Neural progenitor cell (in vitro differentiated cells): ENCODE measurements at regions not wholly inside any gene's neighbourhood (a gene's known extent, or its start where the extent isn't known, plus 50 kb on each side); places are given as distances from the start of the nearest gene placed in this dataset.

Experiments
- DNase-seq: peaks from one replicate; pipeline ENCODE4 v3.0.0-alpha.2; 2016; ENCODE audit warnings: low spot score
- H2AFZ ChIP-seq: fragments of 200-600 bp; sonication (generic); replicated peaks from 2 replicates; pipeline ENCODE4 v1.6.1; 2016; ENCODE audit warnings: antibody characterized with exemption
- H3F3A ChIP-seq: fragments of 200-600 bp; sonication (generic); 2 replicates; pipeline ENCODE4 v1.6.1; 2016; ENCODE audit warnings: antibody characterized with exemption, low read depth
- H3K27ac ChIP-seq: fragments of 200-600 bp; sonication (generic); 2 replicates; pipeline ENCODE4 v1.5.1; 2016; ENCODE audit warnings: mild to moderate bottlenecking
- H3K27me3 ChIP-seq: fragments of 200-600 bp; sonication (generic); 2 replicates; pipeline ENCODE4 v1.6.1; 2016; ENCODE audit warnings: mild to moderate bottlenecking, moderate library complexity
- H3K36me3 ChIP-seq: fragments of 200-600 bp; sonication (generic); 2 replicates; pipeline ENCODE4 v1.5.1; 2016
- H3K4me1 ChIP-seq: fragments of 200-600 bp; sonication (generic); 2 replicates; pipeline ENCODE4 v1.6.1; 2016; ENCODE audit warnings: mixed run types
- H3K4me2 ChIP-seq: fragments of 200-600 bp; sonication (generic); 2 replicates; pipeline ENCODE4 v1.6.1; 2016
- H3K4me3 ChIP-seq: fragments of 200-600 bp; sonication (generic); 2 replicates; pipeline ENCODE4 v1.5.1; 2016
- H3K79me2 ChIP-seq: fragments of 200-600 bp; sonication (generic); 2 replicates; pipeline ENCODE4 v1.6.1; 2016; ENCODE audit warnings: low read depth
- H3K9ac ChIP-seq: fragments of 200-600 bp; sonication (generic); 2 replicates; pipeline ENCODE4 v1.6.1; 2016
- H3K9me3 ChIP-seq: fragments of 200-600 bp; sonication (generic); 2 replicates; pipeline ENCODE4 v1.5.1; 2016; ENCODE audit warnings: low read depth
- H4K20me1 ChIP-seq: fragments of 200-600 bp; sonication (generic); 2 replicates; pipeline ENCODE4 v1.6.1; 2016; ENCODE audit warnings: low read depth
- H3K27ac Mint-ChIP-seq: 3 replicates; pipeline ENCODE4 v1.8.0; 2021; ENCODE audit warnings: mixed read lengths
- H3K27me3 Mint-ChIP-seq: 2 replicates; pipeline ENCODE4 v1.8.0; 2022; ENCODE audit warnings: low read depth, mild to moderate bottlenecking, inconsistent platforms, moderate library complexity, mixed read lengths; ENCODE audit not compliant: insufficient read depth
- H3K36me3 Mint-ChIP-seq: 3 replicates; pipeline ENCODE4 v1.8.0; 2021; ENCODE audit warnings: mixed read lengths
- H3K4me1 Mint-ChIP-seq: 3 replicates; pipeline ENCODE4 v1.8.0; 2021; ENCODE audit warnings: mixed read lengths
- H3K4me3 Mint-ChIP-seq: 3 replicates; pipeline ENCODE4 v1.8.0; 2021; ENCODE audit warnings: mild to moderate bottlenecking, moderate library complexity, mixed read lengths
- H3K9me3 Mint-ChIP-seq: 3 replicates; pipeline ENCODE4 v1.8.0; 2020; ENCODE audit warnings: mixed read lengths
- EZH2 ChIP-seq: fragments of 200-600 bp; sonication (generic); IDR thresholded peaks from 2 replicates; pipeline ENCODE4 v1.6.1; 2017; ENCODE audit warnings: antibody characterized with exemption, mild to moderate bottlenecking, moderate library complexity
- EZH2phosphoT487 ChIP-seq: fragments of 200-600 bp; sonication (generic); IDR thresholded peaks from 2 replicates; pipeline ENCODE4 v1.6.1; 2017; ENCODE audit warnings: antibody characterized with exemption
- TF ChIP-seq, protein P1 (sequence below): fragments of 200-600 bp; sonication (generic); IDR thresholded peaks from 2 replicates; pipeline ENCODE4 v1.5.1; 2017; ENCODE audit warnings: antibody characterized with exemption, mild to moderate bottlenecking

DNA sequence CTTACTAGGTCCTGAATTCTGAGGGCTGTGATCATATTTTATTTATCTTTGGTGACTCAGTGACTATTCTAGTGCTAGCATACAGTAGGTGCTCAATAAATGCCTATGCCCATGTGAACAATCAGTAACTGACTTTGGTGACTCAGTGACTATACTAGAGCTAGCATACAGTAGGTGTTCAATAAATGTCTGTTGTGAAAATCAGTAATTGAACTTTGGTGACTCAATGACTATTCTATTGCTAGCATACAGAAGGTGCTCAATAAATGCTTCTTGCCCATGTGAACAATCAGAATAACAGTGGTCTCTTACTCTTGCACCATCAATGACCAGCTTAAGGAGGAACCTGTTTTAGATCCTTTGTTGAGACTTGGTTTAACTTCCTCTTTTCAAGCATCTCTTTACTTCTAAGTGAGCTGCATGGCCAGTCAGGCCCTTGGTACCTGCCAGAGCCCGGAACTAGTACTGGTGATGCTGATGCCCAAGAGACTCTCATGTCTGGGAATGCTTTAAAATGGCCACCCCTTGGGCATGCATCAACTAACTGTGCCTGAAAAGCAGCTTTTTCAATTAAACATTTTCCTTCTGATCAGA is 214.9 kb upstream of the SPRED2 start:
- H3K36me3 ChIP-seq, result no peaks in the 10 kb centered on the region
- H3F3A ChIP-seq, result no peaks in the 10 kb centered on the region
- Mint-ChIP-seq H3K4me3 (no peak overlapping the region), H3K4me1 (no peaks in the 10 kb centered on the region), H3K9me3 (no peaks in the 10 kb centered on the region), H3K27me3 (peaks cover 15% of the 10 kb centered on the region), H3K36me3 (no peaks in the 10 kb centered on the region), H3K27ac (no peak overlapping the region)
- H2AFZ ChIP-seq, result no peak overlapping the region
- H3K4me1 ChIP-seq, result no peaks in the 10 kb centered on the region
- TF ChIP-seq EZH2phosphoT487 (no peak), EZH2 (no peak)
- TF ChIP-seq, protein P1, sequence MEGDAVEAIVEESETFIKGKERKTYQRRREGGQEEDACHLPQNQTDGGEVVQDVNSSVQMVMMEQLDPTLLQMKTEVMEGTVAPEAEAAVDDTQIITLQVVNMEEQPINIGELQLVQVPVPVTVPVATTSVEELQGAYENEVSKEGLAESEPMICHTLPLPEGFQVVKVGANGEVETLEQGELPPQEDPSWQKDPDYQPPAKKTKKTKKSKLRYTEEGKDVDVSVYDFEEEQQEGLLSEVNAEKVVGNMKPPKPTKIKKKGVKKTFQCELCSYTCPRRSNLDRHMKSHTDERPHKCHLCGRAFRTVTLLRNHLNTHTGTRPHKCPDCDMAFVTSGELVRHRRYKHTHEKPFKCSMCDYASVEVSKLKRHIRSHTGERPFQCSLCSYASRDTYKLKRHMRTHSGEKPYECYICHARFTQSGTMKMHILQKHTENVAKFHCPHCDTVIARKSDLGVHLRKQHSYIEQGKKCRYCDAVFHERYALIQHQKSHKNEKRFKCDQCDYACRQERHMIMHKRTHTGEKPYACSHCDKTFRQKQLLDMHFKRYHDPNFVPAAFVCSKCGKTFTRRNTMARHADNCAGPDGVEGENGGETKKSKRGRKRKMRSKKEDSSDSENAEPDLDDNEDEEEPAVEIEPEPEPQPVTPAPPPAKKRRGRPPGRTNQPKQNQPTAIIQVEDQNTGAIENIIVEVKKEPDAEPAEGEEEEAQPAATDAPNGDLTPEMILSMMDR, result no peak
- no peak overlapping the region for H3K4me3 ChIP-seq
- H3K27ac ChIP-seq, result no peak overlapping the region
- no peak overlapping the region for H3K4me2 ChIP-seq
- no peak overlapping the region for H3K9ac ChIP-seq
- no peaks in the 10 kb centered on the region for H3K27me3 ChIP-seq
- no peaks in the 10 kb centered on the region for H3K79me2 ChIP-seq
- DNase-seq, result no peak
- no peaks in the 10 kb centered on the region for H4K20me1 ChIP-seq
- no peaks in the 10 kb centered on the region for H3K9me3 ChIP-seq

DNA sequence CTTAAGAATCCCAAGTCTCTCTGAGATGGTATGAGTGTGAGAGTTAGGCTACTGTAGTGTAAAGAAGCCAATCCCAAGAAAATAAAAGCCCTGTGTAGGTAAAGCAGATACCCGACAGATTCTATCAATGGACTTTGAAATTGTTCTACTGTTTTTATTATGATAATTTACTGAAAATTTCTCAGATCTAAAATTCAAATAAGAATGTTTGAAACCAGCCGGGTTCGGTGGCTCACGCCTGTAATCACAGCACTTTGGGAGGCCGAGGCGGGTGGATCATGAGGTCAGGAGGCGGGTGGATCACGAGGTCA is 208.3 kb upstream of the SPRED2 start:
- Histone ChIP-seq H3K4me2 (no peak overlapping the region), H3K4me3 (no peak overlapping the region), H3K4me1 (no peaks in the 10 kb centered on the region), H3K9ac (no peak overlapping the region), H3K27ac (no peak overlapping the region), H3K27me3 (no peaks in the 10 kb centered on the region), H3F3A (no peaks in the 10 kb centered on the region), H4K20me1 (no peaks in the 10 kb centered on the region), H3K36me3 (no peaks in the 10 kb centered on the region), H3K79me2 (no peaks in the 10 kb centered on the region), H3K9me3 (no peaks in the 10 kb centered on the region), H2AFZ (no peak overlapping the region)
- peaks cover 14% of the 10 kb centered on the region for H3K4me1 Mint-ChIP-seq
- H3K4me3 Mint-ChIP-seq, result no peak overlapping the region
- H3K36me3 Mint-ChIP-seq, result no peaks in the 10 kb centered on the region
- H3K27ac Mint-ChIP-seq, result no peak overlapping the region
- TF ChIP-seq EZH2phosphoT487 (no peak), EZH2 (no peak)
- TF ChIP-seq, protein P1, result no peak
- peaks cover 6% of the 10 kb centered on the region for H3K27me3 Mint-ChIP-seq
- DNase-seq, result no peak
- no peaks in the 10 kb centered on the region for H3K9me3 Mint-ChIP-seq

DNA sequence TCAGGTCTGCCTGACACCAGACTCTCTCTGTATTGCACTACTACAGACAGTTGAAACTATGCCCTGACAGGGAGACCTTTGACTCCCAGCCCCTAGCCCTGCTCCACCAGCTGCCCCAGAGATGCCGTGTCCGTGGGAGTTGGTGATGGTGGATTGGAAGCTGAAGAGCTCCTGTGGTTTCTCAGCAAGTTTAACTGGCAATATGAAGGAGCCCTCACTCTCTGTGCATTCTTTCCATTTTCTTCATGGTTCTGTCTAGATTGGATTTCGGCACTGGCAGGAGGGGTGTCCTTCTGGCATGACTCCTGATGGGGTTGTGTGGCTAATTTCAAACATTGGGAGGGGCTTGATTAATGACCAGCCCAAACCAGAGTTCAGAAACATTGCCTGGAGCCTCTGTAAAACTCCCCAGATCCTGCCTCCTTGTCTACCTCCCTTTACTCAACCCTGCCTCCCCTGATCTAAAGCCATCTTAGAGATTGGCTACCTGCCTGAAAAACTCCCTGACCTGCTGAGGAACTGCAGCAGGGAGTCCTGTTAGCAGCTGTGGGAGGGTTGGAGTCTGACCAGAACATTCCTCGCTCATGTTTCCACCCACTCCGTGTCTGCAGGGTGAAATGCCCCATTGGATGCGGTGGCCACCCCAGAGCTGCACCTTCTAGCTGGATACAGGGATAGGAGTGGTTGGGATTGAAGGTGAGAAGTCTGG is 206.9 kb upstream of the SPRED2 start:
- no peaks in the 10 kb centered on the region for H3K36me3 Mint-ChIP-seq
- Histone ChIP-seq H3K36me3 (no peaks in the 10 kb centered on the region), H4K20me1 (no peaks in the 10 kb centered on the region), H2AFZ (no peak overlapping the region), H3K9ac (no peak overlapping the region), H3K4me3 (no peak overlapping the region), H3K27ac (no peak overlapping the region), H3K9me3 (no peaks in the 10 kb centered on the region), H3F3A (no peaks in the 10 kb centered on the region), H3K27me3 (no peaks in the 10 kb centered on the region), H3K4me1 (no peaks in the 10 kb centered on the region), H3K4me2 (no peak overlapping the region), H3K79me2 (no peaks in the 10 kb centered on the region)
- no peak overlapping the region for H3K4me3 Mint-ChIP-seq
- peaks cover 3% of the 10 kb centered on the region for H3K27me3 Mint-ChIP-seq
- peaks cover 14% of the 10 kb centered on the region for H3K4me1 Mint-ChIP-seq
- DNase-seq, result no peak
- no peak overlapping the region for H3K27ac Mint-ChIP-seq
- no peaks in the 10 kb centered on the region for H3K9me3 Mint-ChIP-seq
- TF ChIP-seq EZH2, result no peak
- no peak for TF ChIP-seq EZH2phosphoT487

DNA sequence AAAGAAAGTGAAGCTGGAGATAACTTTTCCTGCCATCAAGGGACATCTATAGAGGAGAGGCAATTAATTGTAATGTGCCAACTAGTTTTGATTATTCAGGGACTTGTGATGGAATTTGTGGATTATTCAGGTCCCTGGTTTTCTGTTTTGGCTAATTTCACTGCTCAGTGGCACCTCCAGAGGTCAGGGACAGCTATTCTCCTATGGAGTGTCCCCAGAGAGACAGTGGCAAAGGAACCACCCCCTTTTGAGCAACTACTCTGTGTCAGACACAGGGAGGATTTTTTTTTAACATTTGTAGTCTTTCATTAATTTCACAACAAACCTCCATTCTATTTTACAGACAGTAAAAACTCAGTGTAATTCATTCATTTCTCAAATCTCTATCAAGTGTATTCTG is 206.0 kb upstream of the SPRED2 start:
- Histone ChIP-seq H3K9ac (no peak overlapping the region), H3K4me2 (no peak overlapping the region), H4K20me1 (no peaks in the 10 kb centered on the region), H2AFZ (no peak overlapping the region), H3K9me3 (no peaks in the 10 kb centered on the region), H3K27ac (no peak overlapping the region), H3K4me1 (no peaks in the 10 kb centered on the region), H3K79me2 (no peaks in the 10 kb centered on the region), H3K4me3 (no peak overlapping the region), H3K36me3 (no peaks in the 10 kb centered on the region), H3F3A (no peaks in the 10 kb centered on the region), H3K27me3 (no peaks in the 10 kb centered on the region)
- no peak for TF ChIP-seq EZH2
- TF ChIP-seq, protein P1, result peak; percentile 44
- no peak for TF ChIP-seq EZH2phosphoT487
- Mint-ChIP-seq H3K36me3 (no peaks in the 10 kb centered on the region), H3K4me3 (no peak overlapping the region), H3K27me3 (peaks cover 2% of the 10 kb centered on the region), H3K27ac (no peak overlapping the region), H3K9me3 (no peaks in the 10 kb centered on the region), H3K4me1 (peaks cover 14% of the 10 kb centered on the region)
- peak; percentile 36 for DNase-seq
